ENCODE measurements at regions not wholly inside any gene's neighbourhood (a gene's known extent, or its start where the extent isn't known, plus 50 kb on each side); places are given as distances from the start of the nearest gene placed in this dataset.

GRCh38 chr7:106471686-106472440, 187.1 kb upstream of the NAMPT start:
- H3K27ac Mint-ChIP-seq, result no peak overlapping the region
- 79% methylated on average over 4 of the region's 8 CpGs for WGBS (ENCODE audit: insufficient coverage)
- H3K4me3 Mint-ChIP-seq, result no peak overlapping the region

DNA sequence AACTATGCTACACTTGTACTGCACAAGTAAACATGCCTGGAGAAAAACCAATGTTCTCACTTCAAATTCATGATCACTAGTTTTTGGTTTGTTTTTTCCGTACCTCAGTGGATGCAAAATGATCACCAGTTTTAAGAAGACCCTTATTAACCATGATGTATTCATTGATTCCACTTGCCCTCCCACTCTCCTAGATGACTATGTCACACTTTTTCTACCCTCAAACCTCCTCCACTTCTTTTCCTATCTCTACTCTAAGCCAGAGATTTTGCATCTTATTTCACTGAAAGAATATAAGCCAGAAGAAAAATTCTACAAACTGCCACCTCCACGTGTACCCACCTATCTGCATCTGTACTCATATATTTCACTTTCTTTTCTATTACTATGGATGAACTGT, 186.2 kb upstream of the NAMPT start:
- Histone ChIP-seq H3K9me3 (ENCODE audit: control insufficient read depth, insufficient read depth, low read length) (no peaks in the 10 kb centered on the region), H3K27ac (ENCODE audit: low read length) (no peak overlapping the region), H3K36me3 (ENCODE audit: control insufficient read depth, insufficient read depth, low read length) (no peaks in the 10 kb centered on the region), H3K4me1 (ENCODE audit: control insufficient read depth, insufficient read depth, low read length) (no peaks in the 10 kb centered on the region), H3K4me3 (ENCODE audit: low read length) (no peak overlapping the region), H3K27me3 (ENCODE audit: control insufficient read depth, insufficient read depth, low read length) (no peaks in the 10 kb centered on the region)
- Mint-ChIP-seq H3K27ac (no peak overlapping the region), H3K36me3 (no peaks in the 10 kb centered on the region), H3K4me1 (no peaks in the 10 kb centered on the region), H3K27me3 (ENCODE audit: low read depth in 2 of 2) (peaks cover 18 to 31% of the 10 kb centered on the region in 2 donors), H3K9me3 (no peaks in the 10 kb centered on the region), H3K4me3 (no peak overlapping the region)
- intact Hi-C loops (cut with micrococcal nuclease), result no loop called here
- ATAC-seq (no peak), DNase-seq (no peak)
- TF ChIP-seq CTCF (IDR thresholded peaks at IDR 0.05), result no peak
- 77% methylated on average over 2 of the region's 2 CpGs for WGBS (ENCODE audit: insufficient coverage)

More at GRCh38 chr7:106471686-106472440, 187.1 kb upstream of the NAMPT start:
- Mint-ChIP-seq H3K36me3 (no peaks in the 10 kb centered on the region), H3K9me3 (no peaks in the 10 kb centered on the region), H3K4me1 (no peaks in the 10 kb centered on the region), H3K27me3 (ENCODE audit: low read depth in 2 of 2) (peaks cover 18 to 31% of the 10 kb centered on the region in 2 donors)
- H3K9me3 ChIP-seq (ENCODE audit: control insufficient read depth, insufficient read depth, low read length), result no peaks in the 10 kb centered on the region
- ATAC-seq (no peak), DNase-seq (no peak)
- no peak overlapping the region for H3K27ac ChIP-seq (ENCODE audit: low read length)
- H3K36me3 ChIP-seq (ENCODE audit: control insufficient read depth, insufficient read depth, low read length), result no peaks in the 10 kb centered on the region
- no peak for TF ChIP-seq CTCF (IDR thresholded peaks at IDR 0.05)
- H3K4me1 ChIP-seq (ENCODE audit: control insufficient read depth, insufficient read depth, low read length), result no peaks in the 10 kb centered on the region
- H3K27me3 ChIP-seq (ENCODE audit: control insufficient read depth, insufficient read depth, low read length), result no peaks in the 10 kb centered on the region
- H3K4me3 ChIP-seq (ENCODE audit: low read length), result no peak overlapping the region
- intact Hi-C loops (cut with micrococcal nuclease), result no loop called here

DNA sequence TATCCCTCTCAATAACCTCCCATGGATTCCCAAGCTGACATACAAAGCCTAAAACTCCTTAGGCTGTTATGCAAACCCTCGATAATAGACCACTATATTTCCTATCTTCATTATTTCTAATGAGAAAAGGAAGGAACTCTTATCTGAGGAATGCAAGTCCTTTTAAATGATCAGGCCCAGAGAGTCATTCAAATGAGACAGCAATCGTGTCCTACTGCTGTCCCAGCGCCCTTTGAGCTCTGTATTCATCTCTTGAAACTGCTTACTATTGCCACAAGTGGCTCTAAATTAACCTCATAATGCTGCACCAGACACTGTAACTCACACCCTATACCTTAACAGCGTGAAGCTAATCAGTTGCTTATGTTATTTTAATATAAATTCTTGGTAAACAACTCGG, 182.1 kb upstream of the NAMPT start:
- Mint-ChIP-seq H3K36me3 (no peaks in the 10 kb centered on the region), H3K27ac (no peak overlapping the region), H3K4me3 (no peak overlapping the region), H3K27me3 (ENCODE audit: low read depth in 2 of 2) (peaks cover 6 to 22% of the 10 kb centered on the region in 2 donors), H3K4me1 (no peaks in the 10 kb centered on the region), H3K9me3 (no peaks in the 10 kb centered on the region)
- no peaks in the 10 kb centered on the region for H3K9me3 ChIP-seq (ENCODE audit: control insufficient read depth, insufficient read depth, low read length)
- H3K27me3 ChIP-seq (ENCODE audit: control insufficient read depth, insufficient read depth, low read length), result no peaks in the 10 kb centered on the region
- no peak overlapping the region for H3K27ac ChIP-seq (ENCODE audit: low read length)
- DNase-seq, result no peak
- TF ChIP-seq CTCF (IDR thresholded peaks at IDR 0.05), result no peak
- ATAC-seq, result no peak
- no peaks in the 10 kb centered on the region for H3K36me3 ChIP-seq (ENCODE audit: control insufficient read depth, insufficient read depth, low read length)
- WGBS (ENCODE audit: insufficient coverage), result 93% methylated on average over 5 of the region's 5 CpGs
- intact Hi-C loops (cut with micrococcal nuclease), result no loop called here
- no peak overlapping the region for H3K4me3 ChIP-seq (ENCODE audit: low read length)
- no peaks in the 10 kb centered on the region for H3K4me1 ChIP-seq (ENCODE audit: control insufficient read depth, insufficient read depth, low read length)
